GM12875 (cell line): ENCODE measurements at regions not wholly inside any gene's neighbourhood (a gene's known extent, or its start where the extent isn't known, plus 50 kb on each side); places are given as distances from the start of the nearest gene placed in this dataset.

Experiments used
- H3K4me3 ChIP-seq: one replicate; pipeline ENCODE4 v1.5.1; 2011; ENCODE audit warnings: low read depth, low read length, control low read depth
- CTCF ChIP-seq: IDR thresholded peaks from 2 replicates; pipeline ENCODE4 v1.5.1; 2011; ENCODE audit warnings: low read depth, mild to moderate bottlenecking, control low read depth, inconsistent platforms, low read length, moderate library complexity, borderline replicate concordance; ENCODE audit not compliant: insufficient read depth

- no peak for TF ChIP-seq CTCF
- H3K4me3 ChIP-seq, result no peak overlapping the region
Observed at GRCh38 chr9:86867804-86868313, 79.4 kb downstream of the GAS1 start.

GRCh38 chr9:86865952-86866351 is 81.4 kb downstream of the GAS1 start:
- no peak overlapping the region for H3K4me3 ChIP-seq
- TF ChIP-seq CTCF, result no peak

GRCh38 chr9:86860006-86860405 is 87.3 kb downstream of the GAS1 start:
- no peak overlapping the region for H3K4me3 ChIP-seq
- no peak for TF ChIP-seq CTCF

- no peak for TF ChIP-seq CTCF
- H3K4me3 ChIP-seq, result no peak overlapping the region
Observed at GRCh38 chr9:86859056-86859455, 88.2 kb downstream of the GAS1 start.

GRCh38 chr9:86858009-86858408 is 89.3 kb downstream of the GAS1 start:
- TF ChIP-seq CTCF, result no peak
- H3K4me3 ChIP-seq, result no peak overlapping the region

- TF ChIP-seq CTCF, result no peak
- no peak overlapping the region for H3K4me3 ChIP-seq
Observed at GRCh38 chr9:86856259-86856658, 91.0 kb downstream of the GAS1 start.

- TF ChIP-seq CTCF, result no peak
- no peak overlapping the region for H3K4me3 ChIP-seq
Observed at GRCh38 chr9:86854898-86855523, 92.3 kb downstream of the GAS1 start.
